ENCODE measurements at regions not wholly inside any gene's neighbourhood (a gene's known extent, or its start where the extent isn't known, plus 50 kb on each side); places are given as distances from the start of the nearest gene placed in this dataset.
A peak's percentile ranks its signal among the peaks of the same experiment; 100 is the strongest.
"Not testable (repeated sequence)": the region's sequence is repeated elsewhere in the genome, so short reads cannot be mapped to it uniquely, and the experiment has no call there.

- DNase-seq, result no peak
Measured at GRCh38 chr3:166518040-166518439, 680.8 kb upstream of the BCHE start.

GRCh38 chr3:166510382-166510781 lies 673.2 kb upstream of the BCHE start:
- no peak for DNase-seq

- DNase-seq, result not testable (repeated sequence)
Measured at GRCh38 chr3:166500420-166500819, 663.2 kb upstream of the BCHE start.

- no peak for DNase-seq
Measured at GRCh38 chr3:166499636-166500035, 662.4 kb upstream of the BCHE start.

GRCh38 chr3:166498446-166498845 lies 661.2 kb upstream of the BCHE start:
- DNase-seq, result no peak

- DNase-seq, result no peak
Measured at GRCh38 chr3:166489826-166490225, 652.6 kb upstream of the BCHE start.

GRCh38 chr3:166488977-166489672 lies 651.9 kb upstream of the BCHE start:
- DNase-seq, result no peak

GRCh38 chr3:166484470-166484869 lies 647.2 kb upstream of the BCHE start:
- no peak for DNase-seq

- DNase-seq, result no peak
Measured at GRCh38 chr3:166481340-166481739, 644.1 kb upstream of the BCHE start.

GRCh38 chr3:166478356-166478755 lies 641.1 kb upstream of the BCHE start:
- DNase-seq, result no peak

- no peak for DNase-seq
Measured at GRCh38 chr3:166473501-166473900, 636.3 kb upstream of the BCHE start.

- no peak for DNase-seq
Measured at GRCh38 chr3:166472015-166472414, 634.8 kb upstream of the BCHE start.

GRCh38 chr3:166471074-166471767 lies 634.0 kb upstream of the BCHE start:
- DNase-seq, result no peak

GRCh38 chr3:166462891-166463470 lies 625.8 kb upstream of the BCHE start:
- DNase-seq, result no peak

GRCh38 chr3:166461626-166462025 lies 624.4 kb upstream of the BCHE start:
- no peak for DNase-seq

GRCh38 chr3:166457382-166457781 lies 620.2 kb upstream of the BCHE start:
- DNase-seq, result no peak

- DNase-seq, result no peak
Measured at GRCh38 chr3:166456286-166456685, 619.1 kb upstream of the BCHE start.

GRCh38 chr3:166455744-166456143 lies 618.5 kb upstream of the BCHE start:
- peak; percentile 4 for DNase-seq

GRCh38 chr3:166453478-166453877 lies 616.3 kb upstream of the BCHE start:
- DNase-seq, result no peak

- DNase-seq, result no peak
Measured at GRCh38 chr3:166451997-166452396, 614.8 kb upstream of the BCHE start.

GRCh38 chr3:166447513-166447912 lies 610.3 kb upstream of the BCHE start:
- no peak for DNase-seq

- DNase-seq, result no peak
Measured at GRCh38 chr3:166446986-166447385, 609.8 kb upstream of the BCHE start.

- no peak for DNase-seq
Measured at GRCh38 chr3:166446291-166446690, 609.1 kb upstream of the BCHE start.

- no peak for DNase-seq
Measured at GRCh38 chr3:166445865-166446264, 608.6 kb upstream of the BCHE start.

All from T1000 (cell line).